Activated CD4-positive, alpha-beta T cell treated with anti-CD3 and anti-CD28 coated beads, Interleukin-2, amount 10 ng/mL, durations not matched to agents 24 days and 14 days (primary cell): ENCODE measurements at regions not wholly inside any gene's neighbourhood (a gene's known extent, or its start where the extent isn't known, plus 50 kb on each side); places are given as distances from the start of the nearest gene placed in this dataset.
"Not testable (repeated sequence)": the region's sequence is repeated elsewhere in the genome, so short reads cannot be mapped to it uniquely, and the experiment has no call there.

Source experiments
- DNase-seq: peaks from one replicate; pipeline ENCODE4 v3.0.0; 2022
- H3K27ac Mint-ChIP-seq: one replicate; pipeline ENCODE4 v1.8.0; 2022; ENCODE audit warnings: mild to moderate bottlenecking, mixed read lengths
- H3K27me3 Mint-ChIP-seq: one replicate; pipeline ENCODE4 v1.8.0; 2022; ENCODE audit warnings: mixed read lengths
- H3K36me3 Mint-ChIP-seq: one replicate; pipeline ENCODE4 v1.8.0; 2022; ENCODE audit warnings: low read depth, mild to moderate bottlenecking, mixed read lengths
- H3K4me1 Mint-ChIP-seq: one replicate; pipeline ENCODE4 v1.8.0; 2021; ENCODE audit warnings: mixed read lengths
- H3K4me3 Mint-ChIP-seq: one replicate; pipeline ENCODE4 v1.8.0; 2022; ENCODE audit warnings: mild to moderate bottlenecking, moderate library complexity, mixed read lengths
- H3K9me3 Mint-ChIP-seq: one replicate; pipeline ENCODE4 v1.8.0; 2021; ENCODE audit warnings: mixed read lengths
- intact Hi-C: fragments of 100-400 bp; cut with micrococcal nuclease; formaldehyde crosslinking; loops from one replicate; pipeline ENCODE4 v1.15.1; 2023

DNA sequence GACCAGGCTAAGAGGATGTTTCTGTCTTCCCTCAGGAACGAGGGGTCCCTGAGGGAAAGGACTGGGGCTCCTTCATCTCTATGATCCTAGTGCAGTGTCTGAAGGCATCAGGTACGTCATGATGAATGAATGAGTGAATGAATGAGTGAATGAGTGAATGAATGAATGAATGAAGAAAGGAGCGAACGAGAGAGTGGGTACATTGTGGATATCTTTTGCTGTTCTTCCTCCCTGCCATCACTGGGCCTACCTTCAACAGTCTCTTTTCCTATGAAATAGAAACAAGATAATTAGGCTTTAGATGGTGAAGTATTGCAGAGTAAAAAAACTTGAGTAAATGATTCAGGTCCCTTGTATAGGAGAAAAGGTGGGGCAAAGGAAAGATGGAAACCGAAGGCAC, 111.3 kb upstream of the CRHR1 start:
- no peaks in the 10 kb centered on the region for H3K36me3 Mint-ChIP-seq
- no peaks in the 10 kb centered on the region for H3K9me3 Mint-ChIP-seq
- no peaks in the 10 kb centered on the region for H3K4me1 Mint-ChIP-seq
- intact Hi-C loops, result no loop called here
- no peak for DNase-seq
- peaks cover 2% of the 10 kb centered on the region for H3K27me3 Mint-ChIP-seq
- H3K27ac Mint-ChIP-seq, result no peak overlapping the region
- H3K4me3 Mint-ChIP-seq, result no peak overlapping the region

DNA sequence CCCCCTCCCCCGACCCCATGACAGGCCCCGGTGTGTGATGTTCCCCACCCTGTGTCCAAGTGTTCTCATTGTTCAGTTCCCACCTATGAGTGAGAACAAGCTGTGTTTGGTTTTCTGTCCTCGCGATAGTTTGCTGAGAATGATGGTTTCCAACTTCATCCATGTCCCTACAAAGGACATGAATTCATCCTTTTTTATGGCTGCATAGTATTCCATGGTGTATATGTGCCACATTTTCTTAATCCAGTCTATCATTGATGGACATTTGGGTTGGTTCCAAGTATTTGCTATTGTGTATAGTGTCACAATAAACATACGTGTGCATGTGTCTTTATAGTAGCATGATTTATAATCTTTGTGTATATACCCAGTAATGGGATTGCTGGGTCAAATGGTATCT, 110.4 kb upstream of the CRHR1 start:
- H3K4me3 Mint-ChIP-seq, H3K27ac Mint-ChIP-seq, H3K27me3 Mint-ChIP-seq, DNase-seq, H3K9me3 Mint-ChIP-seq, H3K4me1 Mint-ChIP-seq, H3K36me3 Mint-ChIP-seq, intact Hi-C loops: not testable (repeated sequence)

DNA sequence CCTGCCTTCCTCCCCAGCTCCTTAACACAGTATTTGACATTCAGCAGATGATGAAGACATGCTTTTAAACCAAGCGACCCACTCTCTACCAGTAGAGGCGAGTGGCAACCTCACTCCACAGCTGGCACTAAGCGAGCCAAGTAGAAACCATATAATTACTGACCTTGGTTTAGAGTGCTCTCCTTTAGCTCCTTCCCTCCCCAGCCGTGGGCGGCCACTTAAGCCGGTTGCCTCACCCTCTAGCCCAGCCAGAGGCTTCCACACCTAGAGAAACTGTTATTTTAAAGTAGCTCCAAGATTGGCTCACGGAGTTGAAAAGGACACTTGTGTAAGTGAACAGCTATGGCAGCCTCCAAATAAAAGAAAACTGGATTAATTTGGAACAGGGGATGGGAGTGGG, 109.1 kb upstream of the CRHR1 start:
- Mint-ChIP-seq H3K27me3 (peaks cover 2% of the 10 kb centered on the region), H3K36me3 (no peaks in the 10 kb centered on the region), H3K4me3 (no peak overlapping the region), H3K27ac (no peak overlapping the region), H3K4me1 (no peaks in the 10 kb centered on the region), H3K9me3 (no peaks in the 10 kb centered on the region)
- no peak for DNase-seq
- intact Hi-C loops, result no loop called here

DNA sequence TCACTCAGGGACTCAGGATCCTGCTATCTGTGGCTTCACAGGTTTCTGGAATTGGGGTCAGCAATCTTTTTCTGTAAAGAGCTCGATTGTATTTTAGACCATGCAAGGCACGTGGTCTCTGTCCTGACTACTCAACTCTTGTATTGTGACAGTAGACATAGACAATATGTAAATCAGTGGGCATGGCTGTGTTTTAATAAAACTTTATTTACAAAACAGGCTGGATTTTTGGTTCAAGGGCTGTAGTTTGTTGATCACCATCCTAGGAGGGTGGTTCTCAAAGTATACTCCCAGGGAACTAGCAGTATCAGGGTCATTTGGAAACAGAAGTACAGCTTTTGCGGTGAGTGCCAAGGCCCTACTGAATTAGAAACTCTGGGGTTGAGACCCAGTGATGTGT, 108.2 kb upstream of the CRHR1 start:
- intact Hi-C loops, result no loop called here
- Mint-ChIP-seq H3K4me3 (no peak overlapping the region), H3K9me3 (no peaks in the 10 kb centered on the region), H3K4me1 (no peaks in the 10 kb centered on the region), H3K27me3 (peaks cover 2% of the 10 kb centered on the region), H3K27ac (no peak overlapping the region), H3K36me3 (no peaks in the 10 kb centered on the region)
- DNase-seq, result no peak

DNA sequence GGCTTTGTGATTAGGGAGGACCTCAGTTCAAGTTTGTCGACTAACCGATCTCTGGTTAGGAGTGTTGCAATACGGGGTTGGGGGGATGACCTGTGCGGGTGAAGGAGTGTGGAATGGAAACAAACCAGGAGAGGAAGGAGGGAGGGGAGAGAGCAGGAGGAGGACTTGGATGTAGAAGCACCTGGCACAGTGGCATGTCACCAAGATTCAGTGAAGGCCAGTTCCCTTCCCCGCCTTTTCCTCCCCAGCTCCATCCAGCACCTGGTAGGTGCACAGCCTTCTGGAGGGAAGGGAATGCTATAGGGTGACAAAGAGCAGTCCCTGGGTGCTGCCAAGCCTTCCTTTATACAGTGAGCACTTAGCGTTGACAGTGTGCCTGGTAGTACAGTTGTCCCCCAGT, 107.4 kb upstream of the CRHR1 start:
- Mint-ChIP-seq H3K9me3 (no peaks in the 10 kb centered on the region), H3K4me1 (no peaks in the 10 kb centered on the region), H3K4me3 (no peak overlapping the region), H3K27me3 (peaks cover 3% of the 10 kb centered on the region), H3K27ac (no peak overlapping the region), H3K36me3 (no peaks in the 10 kb centered on the region)
- intact Hi-C loops, result no loop called here
- DNase-seq, result no peak

DNA sequence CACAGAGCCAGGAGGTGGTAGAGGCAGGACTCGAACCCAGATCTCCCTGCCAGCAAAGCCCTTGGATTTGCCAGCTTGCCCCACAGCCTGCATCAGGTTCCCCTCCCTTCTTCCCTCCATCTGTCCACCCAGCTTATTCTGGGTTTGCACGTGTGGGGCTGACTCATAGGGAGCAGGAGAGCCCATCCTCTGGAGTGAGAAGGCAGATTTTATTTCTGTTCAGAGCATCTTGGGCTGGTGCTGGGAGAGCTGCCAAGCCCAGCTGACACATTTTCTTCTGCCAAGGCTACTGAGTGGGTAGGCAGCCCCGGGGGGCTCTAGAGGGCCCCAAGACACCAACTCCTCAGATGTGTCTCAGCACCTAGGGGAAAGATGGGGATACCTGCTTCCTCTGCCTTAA, 106.3 kb upstream of the CRHR1 start:
- Mint-ChIP-seq H3K4me1 (no peaks in the 10 kb centered on the region), H3K4me3 (no peak overlapping the region), H3K9me3 (no peaks in the 10 kb centered on the region), H3K27ac (no peak overlapping the region), H3K36me3 (no peaks in the 10 kb centered on the region), H3K27me3 (peaks cover 3% of the 10 kb centered on the region)
- intact Hi-C loops, result no loop called here
- no peak for DNase-seq

DNA sequence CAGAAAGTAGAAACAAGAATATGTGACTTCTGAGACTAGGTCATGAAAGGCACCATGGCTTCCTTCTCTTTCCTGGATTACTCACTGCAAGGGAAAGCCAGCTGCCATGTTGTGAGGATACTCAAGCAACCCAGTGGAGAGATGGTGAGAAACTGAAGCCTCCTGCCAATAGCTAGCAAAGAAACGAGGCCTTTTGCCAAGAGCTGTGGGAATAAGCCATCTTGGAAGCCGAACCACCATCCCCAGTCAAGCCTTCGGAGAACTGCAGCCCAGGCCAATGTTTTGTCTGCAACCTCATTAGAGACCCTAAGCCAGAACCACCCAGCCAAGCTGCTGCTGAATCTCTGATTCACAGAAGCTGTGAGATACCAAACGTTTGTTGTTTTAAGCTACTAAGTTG, 104.7 kb upstream of the CRHR1 start:
- intact Hi-C loops, result no loop called here
- Mint-ChIP-seq H3K4me1 (no peaks in the 10 kb centered on the region), H3K9me3 (no peaks in the 10 kb centered on the region), H3K27me3 (peaks cover 3% of the 10 kb centered on the region), H3K36me3 (no peaks in the 10 kb centered on the region), H3K4me3 (no peak overlapping the region), H3K27ac (no peak overlapping the region)
- DNase-seq, result no peak

DNA sequence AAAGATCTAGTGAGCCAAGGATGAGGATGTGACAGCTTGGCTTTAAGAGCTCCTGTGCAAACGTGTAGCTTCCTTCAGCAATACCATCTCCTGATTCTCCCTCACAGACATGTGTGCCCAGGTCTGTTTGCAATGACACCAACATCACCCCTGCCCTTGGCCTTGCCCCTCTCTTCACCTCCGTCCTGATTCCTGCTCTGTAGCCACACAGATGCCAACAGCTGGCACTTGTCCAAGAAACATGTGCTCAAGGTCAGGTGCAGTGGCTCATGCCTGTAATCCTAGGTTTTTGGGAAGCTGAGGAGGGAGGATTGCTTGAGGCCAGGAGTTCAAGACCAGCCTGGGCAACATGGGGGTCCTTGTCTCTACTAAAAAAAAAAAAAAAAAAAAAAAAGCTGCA, 103.8 kb upstream of the CRHR1 start:
- no peak for DNase-seq
- no peaks in the 10 kb centered on the region for H3K4me1 Mint-ChIP-seq
- no peaks in the 10 kb centered on the region for H3K36me3 Mint-ChIP-seq
- intact Hi-C loops, result no loop called here
- H3K27me3 Mint-ChIP-seq, result peaks cover 1% of the 10 kb centered on the region
- no peak overlapping the region for H3K4me3 Mint-ChIP-seq
- no peaks in the 10 kb centered on the region for H3K9me3 Mint-ChIP-seq
- no peak overlapping the region for H3K27ac Mint-ChIP-seq

DNA sequence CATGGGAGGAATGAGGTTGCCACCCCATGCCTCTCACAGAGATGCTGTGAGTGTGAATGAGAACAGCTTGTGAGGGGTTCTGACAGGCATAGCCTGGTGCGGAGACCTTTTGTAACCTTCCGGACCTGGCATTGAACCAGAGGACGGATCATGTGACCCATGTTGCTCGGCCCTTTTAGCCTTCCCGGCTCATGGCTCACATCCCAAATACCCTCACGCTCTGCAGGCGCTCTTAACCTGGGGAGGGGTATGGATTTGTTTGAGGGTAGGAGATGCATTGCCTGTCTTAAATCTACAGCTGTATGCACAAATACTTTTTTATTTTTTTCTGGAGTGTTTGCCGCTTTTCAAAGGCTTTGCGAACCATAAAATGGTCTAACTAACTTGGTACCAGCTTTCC, 102.4 kb upstream of the CRHR1 start:
- no peak overlapping the region for H3K4me3 Mint-ChIP-seq
- no peaks in the 10 kb centered on the region for H3K4me1 Mint-ChIP-seq
- H3K27ac Mint-ChIP-seq, result no peak overlapping the region
- no peak for DNase-seq
- no peaks in the 10 kb centered on the region for H3K9me3 Mint-ChIP-seq
- intact Hi-C loops, result no loop called here
- H3K36me3 Mint-ChIP-seq, result no peaks in the 10 kb centered on the region
- H3K27me3 Mint-ChIP-seq, result peaks cover 1% of the 10 kb centered on the region

DNA sequence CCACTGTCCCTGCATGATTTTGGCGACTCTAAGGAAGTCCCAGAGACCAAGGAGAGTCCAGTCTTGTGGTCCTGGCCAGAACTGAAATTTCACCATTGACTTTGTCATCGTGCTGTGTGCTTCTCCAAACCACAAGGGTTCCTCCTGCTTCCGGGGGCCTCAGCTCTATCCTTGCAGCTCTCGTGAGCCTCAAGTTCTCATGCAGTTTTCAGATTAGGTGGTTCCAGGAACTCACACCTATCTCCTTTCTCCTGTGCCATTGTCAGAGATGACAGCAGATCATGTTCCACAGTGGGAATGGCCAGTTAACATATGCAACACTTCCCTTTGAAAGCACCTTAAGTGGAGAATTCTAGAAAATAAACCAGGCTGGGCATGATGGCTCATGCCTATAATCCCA, 97.9 kb upstream of the CRHR1 start:
- no peaks in the 10 kb centered on the region for H3K36me3 Mint-ChIP-seq
- H3K4me3 Mint-ChIP-seq, result no peak overlapping the region
- no peak for DNase-seq
- peaks cover 17% of the 10 kb centered on the region for H3K27me3 Mint-ChIP-seq
- no peaks in the 10 kb centered on the region for H3K9me3 Mint-ChIP-seq
- no peak overlapping the region for H3K27ac Mint-ChIP-seq
- intact Hi-C loops, result no loop called here
- H3K4me1 Mint-ChIP-seq, result no peaks in the 10 kb centered on the region

DNA sequence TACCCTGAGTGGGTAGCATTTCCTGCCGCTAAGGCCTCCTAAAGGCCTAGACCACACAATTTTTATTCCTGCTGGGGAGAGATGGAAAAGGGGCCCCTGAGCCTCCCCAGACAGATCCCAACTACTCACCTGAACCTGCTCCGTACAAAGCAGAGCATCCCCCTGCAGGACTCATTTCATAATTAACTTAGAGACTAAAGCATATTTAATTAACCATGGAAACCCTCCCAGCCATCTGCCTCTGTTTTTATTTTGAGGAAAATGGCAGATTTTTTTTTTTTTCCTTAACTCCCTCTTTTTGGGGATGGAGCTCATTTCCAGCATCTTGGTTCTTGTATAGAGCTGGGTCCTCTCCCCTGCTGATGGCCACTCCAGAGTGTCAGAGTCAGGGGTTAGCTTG, 96.5 kb upstream of the CRHR1 start:
- H3K27ac Mint-ChIP-seq, result no peak overlapping the region

DNA sequence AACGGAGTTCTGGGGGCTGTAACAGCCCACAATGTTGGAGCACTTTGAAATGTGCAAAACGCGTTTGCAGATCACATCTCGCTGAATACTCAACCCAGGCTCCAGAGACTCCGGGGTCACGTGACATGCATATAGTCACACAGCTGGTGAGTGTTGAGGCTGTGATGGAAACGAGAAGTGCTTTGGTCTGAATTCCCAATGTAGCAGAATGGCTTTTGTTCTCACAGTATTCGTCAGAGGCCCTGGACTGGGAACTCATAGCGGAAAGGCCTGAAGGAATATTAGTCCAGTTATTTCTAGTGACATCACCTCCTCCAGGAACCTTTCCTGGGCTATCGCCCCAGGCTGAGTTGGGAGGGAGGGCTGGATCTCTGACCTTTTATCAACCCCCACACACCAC, 95.8 kb upstream of the CRHR1 start:
- no peak for DNase-seq
- no peaks in the 10 kb centered on the region for H3K9me3 Mint-ChIP-seq
- intact Hi-C loops, result no loop called here
- H3K36me3 Mint-ChIP-seq, result no peaks in the 10 kb centered on the region
- H3K4me1 Mint-ChIP-seq, result no peaks in the 10 kb centered on the region
- H3K4me3 Mint-ChIP-seq, result no peak overlapping the region
- peaks cover 19% of the 10 kb centered on the region for H3K27me3 Mint-ChIP-seq
- no peak overlapping the region for H3K27ac Mint-ChIP-seq

More for the DNA sequence above, 96.5 kb upstream of the CRHR1 start:
- H3K9me3 Mint-ChIP-seq, result no peaks in the 10 kb centered on the region
- no peak overlapping the region for H3K4me3 Mint-ChIP-seq
- DNase-seq, result no peak
- peaks cover 19% of the 10 kb centered on the region for H3K27me3 Mint-ChIP-seq
- intact Hi-C loops, result no loop called here
- H3K4me1 Mint-ChIP-seq, result no peaks in the 10 kb centered on the region
- H3K36me3 Mint-ChIP-seq, result no peaks in the 10 kb centered on the region

DNA sequence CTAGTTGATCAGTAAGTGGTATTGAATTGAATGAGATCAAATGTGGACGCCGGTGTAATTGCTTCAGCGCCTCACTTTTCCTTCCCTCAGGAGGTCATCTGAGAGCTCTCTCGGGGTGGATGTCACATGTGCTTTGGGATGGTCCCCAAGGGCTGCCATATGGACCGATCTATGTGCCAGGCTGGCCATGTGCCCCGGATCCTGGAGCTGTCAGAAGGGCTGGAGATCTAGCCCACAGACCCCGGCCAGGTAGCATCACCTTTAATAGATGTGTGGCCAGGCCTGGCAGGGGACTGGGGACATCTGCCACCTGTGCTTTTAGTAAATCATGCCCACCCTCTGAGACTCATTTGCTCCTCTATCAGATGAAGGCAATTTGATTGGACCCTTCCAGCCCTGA, 95.3 kb upstream of the CRHR1 start:
- no peak for DNase-seq
- intact Hi-C loops, result no loop called here

DNA sequence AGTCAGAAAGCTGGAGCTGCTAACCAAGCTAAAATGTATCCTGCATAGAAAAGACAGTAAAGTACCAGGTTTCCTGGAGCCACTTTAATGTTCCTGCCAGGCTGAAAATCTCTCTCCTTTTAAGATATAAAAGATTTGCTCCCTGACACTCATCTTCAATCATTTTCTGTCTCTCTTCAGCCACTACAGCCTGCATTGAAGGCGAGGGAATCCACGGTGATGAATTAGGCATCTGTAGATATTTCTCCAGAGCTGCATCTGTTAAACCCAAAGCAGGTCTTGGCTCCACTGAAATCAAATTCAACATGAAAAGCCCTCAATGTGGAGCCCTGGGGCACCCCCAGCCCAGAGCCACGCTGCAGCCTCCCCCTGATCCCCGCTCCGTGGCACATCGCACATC, 94.7 kb upstream of the CRHR1 start:
- no peak for DNase-seq
- intact Hi-C loops, result no loop called here
- Mint-ChIP-seq H3K36me3 (no peaks in the 10 kb centered on the region), H3K9me3 (no peaks in the 10 kb centered on the region), H3K27ac (no peak overlapping the region), H3K4me1 (no peaks in the 10 kb centered on the region), H3K27me3 (peaks cover 21% of the 10 kb centered on the region), H3K4me3 (no peak overlapping the region)

More for the DNA sequence above, 95.3 kb upstream of the CRHR1 start:
- H3K9me3 Mint-ChIP-seq, result no peaks in the 10 kb centered on the region
- H3K4me3 Mint-ChIP-seq, result no peak overlapping the region
- H3K36me3 Mint-ChIP-seq, result no peaks in the 10 kb centered on the region
- H3K27ac Mint-ChIP-seq, result no peak overlapping the region
- H3K4me1 Mint-ChIP-seq, result no peaks in the 10 kb centered on the region
- H3K27me3 Mint-ChIP-seq, result peaks cover 21% of the 10 kb centered on the region

DNA sequence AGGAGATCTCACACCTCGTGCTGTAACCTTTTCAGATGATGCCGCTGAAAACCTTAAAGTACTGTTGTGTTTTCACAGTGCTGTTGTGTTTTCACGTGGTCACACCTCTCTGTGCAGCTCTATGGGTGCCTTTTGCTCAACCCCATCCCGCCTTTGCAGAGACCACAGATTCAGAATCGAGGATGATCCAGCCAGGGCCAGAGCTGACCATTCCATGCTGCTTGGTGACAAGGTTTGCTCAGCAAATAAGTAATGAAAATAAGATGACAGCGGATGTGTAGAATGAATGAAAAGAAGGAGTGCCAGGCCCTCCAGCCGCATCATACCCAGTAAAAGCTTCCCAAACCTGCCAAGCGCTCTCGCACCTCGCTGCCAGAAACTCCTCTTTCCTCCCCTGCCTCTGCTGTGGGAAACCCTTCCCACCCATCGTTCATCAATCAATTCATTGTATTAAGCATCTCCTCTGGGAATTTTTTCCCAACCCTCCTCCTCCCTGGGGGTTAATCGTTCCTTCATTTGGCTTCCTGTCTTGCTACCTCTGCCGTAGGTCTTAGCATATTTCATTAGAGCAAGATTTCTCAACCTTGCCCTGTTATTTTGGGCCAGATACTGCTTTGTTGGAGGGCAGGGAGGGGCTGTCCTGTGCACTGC, 93.4 kb upstream of the CRHR1 start:
- Mint-ChIP-seq H3K4me1 (no peaks in the 10 kb centered on the region), H3K4me3 (no peak overlapping the region), H3K27me3 (peaks cover 27% of the 10 kb centered on the region)

More for the DNA sequence above, 93.4 kb upstream of the CRHR1 start:
- intact Hi-C loops, result no loop called here
- H3K9me3 Mint-ChIP-seq, result no peaks in the 10 kb centered on the region
- H3K27ac Mint-ChIP-seq, result no peak overlapping the region
- H3K36me3 Mint-ChIP-seq, result no peaks in the 10 kb centered on the region
- DNase-seq, result no peak
